ENCODE measurements at regions not wholly inside any gene's neighbourhood (a gene's known extent, or its start where the extent isn't known, plus 50 kb on each side); places are given as distances from the start of the nearest gene placed in this dataset.
A peak's percentile ranks its signal among the peaks of the same experiment; 100 is the strongest.

GRCh38 chr3:22490747-22491146 lies 712.4 kb upstream of the UBE2E2 start:
- TF ChIP-seq GATA1 (IDR thresholded peaks at IDR 0.05; ENCODE audit: low read depth, low read length): no peak
- no peak for TF ChIP-seq POLR2A (IDR thresholded peaks at IDR 0.05; ENCODE audit: low read length)
- DNase-seq: no peak

- TF ChIP-seq GATA1 (IDR thresholded peaks at IDR 0.05; ENCODE audit: low read depth, low read length) (no peak), POLR2A (IDR thresholded peaks at IDR 0.05; ENCODE audit: low read length) (no peak)
Observed at GRCh38 chr3:22491344-22491743, 711.8 kb upstream of the UBE2E2 start.

GRCh38 chr3:22492342-22492741 lies 710.8 kb upstream of the UBE2E2 start:
- TF ChIP-seq POLR2A (IDR thresholded peaks at IDR 0.05; ENCODE audit: low read length) (no peak), GATA1 (IDR thresholded peaks at IDR 0.05; ENCODE audit: low read depth, low read length) (no peak)
- DNase-seq: no peak

More at GRCh38 chr3:22491344-22491743, 711.8 kb upstream of the UBE2E2 start:
- no peak for DNase-seq

GRCh38 chr3:22495241-22495640 lies 707.9 kb upstream of the UBE2E2 start:
- TF ChIP-seq GATA1 (IDR thresholded peaks at IDR 0.05; ENCODE audit: low read depth, low read length) (no peak), POLR2A (IDR thresholded peaks at IDR 0.05; ENCODE audit: low read length) (no peak)
- no peak for DNase-seq

- TF ChIP-seq POLR2A (IDR thresholded peaks at IDR 0.05; ENCODE audit: low read length) (no peak), GATA1 (IDR thresholded peaks at IDR 0.05; ENCODE audit: low read depth, low read length) (no peak)
- no peak for DNase-seq
Observed at GRCh38 chr3:22495791-22496190, 707.3 kb upstream of the UBE2E2 start.

GRCh38 chr3:22496641-22497040 lies 706.5 kb upstream of the UBE2E2 start:
- no peak for DNase-seq

GRCh38 chr3:22506871-22507270 lies 696.3 kb upstream of the UBE2E2 start:
- no peak for DNase-seq
- TF ChIP-seq POLR2A (IDR thresholded peaks at IDR 0.05; ENCODE audit: low read length) (no peak), GATA1 (IDR thresholded peaks at IDR 0.05; ENCODE audit: low read depth, low read length) (no peak)

More at GRCh38 chr3:22496641-22497040, 706.5 kb upstream of the UBE2E2 start:
- TF ChIP-seq GATA1 (IDR thresholded peaks at IDR 0.05; ENCODE audit: low read depth, low read length) (no peak), POLR2A (IDR thresholded peaks at IDR 0.05; ENCODE audit: low read length) (no peak)

GRCh38 chr3:22507709-22508108 lies 695.4 kb upstream of the UBE2E2 start:
- no peak for DNase-seq

GRCh38 chr3:22523925-22524324 lies 679.2 kb upstream of the UBE2E2 start:
- DNase-seq: no peak
- TF ChIP-seq GATA1 (IDR thresholded peaks at IDR 0.05; ENCODE audit: low read depth, low read length) (no peak), POLR2A (IDR thresholded peaks at IDR 0.05; ENCODE audit: low read length) (no peak)

More at GRCh38 chr3:22507709-22508108, 695.4 kb upstream of the UBE2E2 start:
- TF ChIP-seq POLR2A (IDR thresholded peaks at IDR 0.05; ENCODE audit: low read length): no peak
- TF ChIP-seq GATA1 (IDR thresholded peaks at IDR 0.05; ENCODE audit: low read depth, low read length): no peak

GRCh38 chr3:22526266-22526837 lies 676.8 kb upstream of the UBE2E2 start:
- TF ChIP-seq POLR2A (IDR thresholded peaks at IDR 0.05; ENCODE audit: low read length) (no peak), GATA1 (IDR thresholded peaks at IDR 0.05; ENCODE audit: low read depth, low read length) (no peak)

GRCh38 chr3:22536541-22536940 lies 666.6 kb upstream of the UBE2E2 start:
- no peak for TF ChIP-seq POLR2A (IDR thresholded peaks at IDR 0.05; ENCODE audit: low read length)
- TF ChIP-seq GATA1 (IDR thresholded peaks at IDR 0.05; ENCODE audit: low read depth, low read length): no peak
- no peak for DNase-seq

More at GRCh38 chr3:22526266-22526837, 676.8 kb upstream of the UBE2E2 start:
- no peak for DNase-seq

GRCh38 chr3:22537560-22537959 lies 665.6 kb upstream of the UBE2E2 start:
- TF ChIP-seq GATA1 (IDR thresholded peaks at IDR 0.05; ENCODE audit: low read depth, low read length): no peak
- no peak for TF ChIP-seq POLR2A (IDR thresholded peaks at IDR 0.05; ENCODE audit: low read length)
- no peak for DNase-seq

GRCh38 chr3:22542311-22542710 lies 660.8 kb upstream of the UBE2E2 start:
- TF ChIP-seq POLR2A (IDR thresholded peaks at IDR 0.05; ENCODE audit: low read length) (no peak), GATA1 (IDR thresholded peaks at IDR 0.05; ENCODE audit: low read depth, low read length) (no peak)

GRCh38 chr3:22555753-22556435 lies 647.2 kb upstream of the UBE2E2 start:
- DNase-seq: peak; percentile 24 to 51
- TF ChIP-seq POLR2A (IDR thresholded peaks at IDR 0.05; ENCODE audit: low read length) (peak; percentile 40), GATA1 (IDR thresholded peaks at IDR 0.05; ENCODE audit: low read depth, low read length) (no peak)

More at GRCh38 chr3:22542311-22542710, 660.8 kb upstream of the UBE2E2 start:
- no peak for DNase-seq

- no peak for TF ChIP-seq GATA1 (IDR thresholded peaks at IDR 0.05; ENCODE audit: low read depth, low read length)
- TF ChIP-seq POLR2A (IDR thresholded peaks at IDR 0.05; ENCODE audit: low read length): no peak
- no peak for DNase-seq
Observed at GRCh38 chr3:22565393-22565792, 637.7 kb upstream of the UBE2E2 start.

Measured in erythroblast (primary cell).